HepG2 (cell line): ENCODE measurements at regions not wholly inside any gene's neighbourhood (a gene's known extent, or its start where the extent isn't known, plus 50 kb on each side); places are given as distances from the start of the nearest gene placed in this dataset.

Experiments
- ADNP ChIP-seq: sonication (generic); formaldehyde crosslinking; IDR thresholded peaks from 2 replicates; pipeline ENCODE4 v1.4.0; 2020; ENCODE audit warnings: missing genetic modification reagents
- CTCF ChIP-seq: sonication (generic); formaldehyde crosslinking; IDR thresholded peaks from 2 replicates; pipeline ENCODE4 v1.5.0; 2020; ENCODE audit warnings: mild to moderate bottlenecking, missing genetic modification reagents, moderate library complexity
- NFRKB ChIP-seq: fragments of 450-650 bp; IDR thresholded peaks from 2 replicates; pipeline ENCODE4 v1.6.1; 2017
- TFDP2 ChIP-seq: sonication (generic); formaldehyde crosslinking; IDR thresholded peaks from 2 replicates; pipeline ENCODE4 v1.4.0; 2020; ENCODE audit warnings: missing genetic modification reagents
- ZEB1 ChIP-seq: IDR thresholded peaks from 2 replicates; pipeline ENCODE4 v1.6.1; 2012; ENCODE audit warnings: mild to moderate bottlenecking, low read depth, inconsistent platforms; ENCODE audit not compliant: insufficient replicate concordance
- ZNF569 ChIP-seq: sonication (generic); formaldehyde crosslinking; IDR thresholded peaks from 2 replicates; pipeline ENCODE4 v1.5.0; 2020; ENCODE audit warnings: mild to moderate bottlenecking, missing genetic modification reagents, moderate library complexity, borderline replicate concordance

- TF ChIP-seq ADNP (no peak), ZEB1 (no peak), ZNF569 (CRISPR knock-in tag) (no peak), NFRKB (no peak), TFDP2 (CRISPR knock-in tag) (no peak), CTCF (no peak)
These were observed 108.5 kb downstream of the DUSP6 start for GRCh38 chr12:89243771-89244170.
